EL (cell line): ENCODE measurements at regions not wholly inside any gene's neighbourhood (a gene's known extent, or its start where the extent isn't known, plus 50 kb on each side); places are given as distances from the start of the nearest gene placed in this dataset.

ENCODE experiments used
- DNase-seq: peaks from one replicate; pipeline ENCODE4 v3.0.0-alpha.2; 2016

DNA sequence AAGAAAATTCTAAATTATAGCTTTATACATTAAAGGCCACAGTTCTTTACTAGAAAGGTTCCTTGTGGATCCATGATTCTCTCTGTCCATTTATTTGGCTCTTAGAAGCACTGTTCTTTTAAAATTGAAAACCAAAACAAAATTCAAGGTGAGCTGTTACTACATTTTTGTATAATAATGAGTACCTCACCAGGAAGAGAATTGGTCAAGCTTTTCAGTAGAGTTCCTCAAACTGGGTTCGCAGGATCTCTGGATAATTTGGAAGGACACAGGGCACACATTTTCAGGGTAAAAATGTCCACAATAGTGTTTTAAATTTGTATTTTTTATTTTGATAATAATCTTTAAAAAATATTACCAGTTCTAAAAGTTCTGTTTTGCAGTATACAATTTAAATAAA is 93.0 kb downstream of the PPP1R3A start:
- DNase-seq = no peak

DNA sequence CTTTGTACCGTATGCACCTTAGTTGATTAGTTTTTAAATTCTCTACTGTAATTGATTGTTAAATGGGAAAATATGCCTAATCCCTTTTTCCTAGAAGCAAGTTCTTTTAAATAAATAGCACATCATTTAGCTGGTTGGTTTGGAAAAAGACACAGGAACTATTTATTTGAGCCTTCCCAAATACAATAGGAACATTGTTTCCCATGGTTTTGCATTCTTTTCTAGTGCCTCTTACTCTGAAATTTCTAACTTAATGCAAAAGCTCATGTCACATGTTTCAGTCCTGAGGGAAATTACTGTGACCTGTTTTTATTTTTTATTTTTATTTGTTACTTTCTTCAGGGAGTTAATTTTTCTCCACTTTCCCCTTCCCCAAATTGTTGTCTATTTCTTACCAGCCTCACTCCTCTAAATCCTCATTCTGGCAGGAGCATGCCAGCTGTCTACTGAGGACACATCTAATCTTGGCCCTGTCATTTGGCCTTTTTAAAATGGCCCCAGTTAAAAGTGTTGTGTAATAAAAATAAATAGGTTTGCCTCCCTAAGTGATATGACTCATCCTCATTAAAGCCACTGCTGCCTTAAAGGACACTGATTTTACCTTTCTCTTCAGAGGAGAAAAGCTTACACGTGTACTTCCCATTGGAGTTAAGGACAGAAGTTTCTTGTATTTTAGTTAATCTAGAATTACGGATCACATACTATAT is 94.5 kb downstream of the PPP1R3A start:
- no peak for DNase-seq

DNA sequence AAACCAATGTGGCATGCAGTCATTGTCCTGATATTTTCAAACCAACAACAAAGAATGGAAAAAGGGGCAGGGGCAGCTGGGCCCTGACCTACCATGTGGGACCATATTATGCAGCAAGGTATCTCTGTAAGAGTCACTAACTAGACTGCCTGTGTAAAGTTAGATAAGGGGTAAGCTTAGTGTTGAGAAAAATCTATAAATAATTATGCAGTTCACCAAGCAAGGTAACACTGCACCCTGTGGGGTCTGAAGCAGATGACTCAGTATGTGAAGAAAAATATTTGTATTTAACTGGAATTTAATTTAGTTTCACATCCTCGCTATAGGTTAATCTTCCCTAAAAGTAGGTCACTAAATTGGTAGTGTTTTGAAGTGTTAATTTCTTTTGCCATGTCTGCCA is 99.3 kb downstream of the PPP1R3A start:
- DNase-seq = no peak

DNA sequence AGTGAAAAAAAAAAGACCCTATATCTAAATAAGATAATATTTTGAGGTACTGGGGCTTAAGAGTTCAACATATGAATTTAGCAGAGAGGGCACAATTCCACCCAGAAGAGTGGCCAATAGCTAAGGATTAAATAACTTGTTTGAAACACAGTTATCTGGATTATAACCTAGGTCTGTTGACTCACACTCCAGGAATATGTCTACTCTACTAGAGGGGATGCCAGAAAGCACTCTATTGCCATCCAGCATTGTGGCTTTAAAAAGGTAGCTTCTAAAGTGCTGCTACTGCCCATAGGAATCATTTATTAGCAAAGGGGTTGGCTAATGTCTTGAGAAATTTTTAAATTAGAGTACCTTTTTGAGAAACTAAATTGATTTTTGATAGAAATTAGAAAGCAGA is 102.2 kb downstream of the PPP1R3A start:
- DNase-seq = no peak

DNA sequence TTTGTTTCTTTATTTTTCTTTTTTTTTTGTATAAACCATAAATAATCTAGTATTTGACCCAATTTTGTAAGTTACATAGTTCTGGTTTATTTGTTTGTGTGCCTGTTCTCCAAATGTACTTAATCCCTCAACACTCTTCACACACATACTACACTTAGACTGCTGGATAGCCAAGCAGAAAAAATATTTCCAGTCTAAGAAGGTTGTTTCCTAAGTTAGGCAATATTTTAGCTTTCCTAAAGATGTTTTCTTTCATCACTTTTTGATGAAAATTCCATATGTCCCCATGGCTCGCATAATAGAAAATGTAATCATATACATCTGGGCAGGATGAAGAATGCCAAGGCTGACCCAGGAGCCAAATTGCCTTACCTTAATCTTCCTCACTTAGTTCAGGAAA is 105.3 kb downstream of the PPP1R3A start:
- no peak for DNase-seq

DNA sequence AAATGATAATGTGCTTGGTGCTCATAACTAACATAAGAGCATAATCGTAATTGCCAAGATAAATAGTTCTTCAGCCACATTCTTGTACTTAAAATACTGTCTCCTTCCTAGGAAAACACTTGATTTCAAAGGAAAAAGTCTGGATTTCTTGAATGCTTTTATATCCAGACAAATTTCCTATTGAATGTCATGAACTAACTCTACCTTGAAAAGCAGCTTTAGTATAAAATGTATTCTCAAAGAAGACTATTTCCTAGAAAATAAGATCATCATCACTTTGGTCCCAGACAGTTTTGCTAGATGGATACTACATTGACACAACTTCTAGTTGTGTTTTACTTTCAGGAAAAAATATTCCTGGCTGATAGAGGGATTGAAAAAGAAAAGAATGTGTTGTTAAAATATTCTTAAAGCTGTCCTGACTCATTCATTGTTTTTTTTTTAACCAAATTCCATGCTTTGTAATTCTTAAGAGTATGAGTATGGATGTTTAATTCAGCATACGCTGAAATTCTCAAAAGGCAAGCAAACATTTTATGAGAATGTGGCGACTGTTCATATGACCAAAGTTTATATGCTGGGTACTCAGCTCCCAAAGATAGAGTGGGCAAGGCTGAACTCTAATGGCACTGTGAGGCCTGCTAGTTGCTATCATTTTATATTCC is 106.1 kb downstream of the PPP1R3A start:
- DNase-seq = no peak

DNA sequence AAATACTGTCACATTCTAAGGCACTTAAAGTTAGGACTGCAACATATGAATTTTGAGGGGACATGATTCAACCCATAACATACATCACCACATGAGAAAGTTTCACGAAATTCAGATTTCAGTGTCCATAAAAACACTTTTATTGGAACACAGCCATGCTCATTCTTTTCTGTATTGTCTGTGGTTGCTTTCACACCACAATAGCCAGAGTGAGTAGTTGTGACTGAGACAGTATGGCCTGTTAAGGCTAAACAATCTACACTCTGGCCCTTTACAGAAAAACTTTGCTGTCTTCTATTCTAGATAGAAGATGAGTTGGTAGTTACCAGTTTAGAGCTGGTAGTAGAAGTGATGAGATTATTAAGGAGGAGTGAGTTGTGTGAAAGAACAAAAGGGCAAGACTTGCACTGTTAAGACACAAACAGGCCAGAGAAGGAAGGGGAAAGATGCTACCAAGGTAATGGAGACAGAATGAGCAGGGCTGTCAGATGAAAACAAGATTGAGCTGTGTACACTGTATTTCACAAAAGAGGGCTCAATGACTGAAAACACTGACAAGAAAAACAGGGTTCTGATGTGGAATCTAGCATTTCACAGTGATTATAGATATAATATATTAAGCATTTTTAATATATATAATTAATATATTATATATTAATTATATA is 108.6 kb downstream of the PPP1R3A start:
- DNase-seq = no peak

DNA sequence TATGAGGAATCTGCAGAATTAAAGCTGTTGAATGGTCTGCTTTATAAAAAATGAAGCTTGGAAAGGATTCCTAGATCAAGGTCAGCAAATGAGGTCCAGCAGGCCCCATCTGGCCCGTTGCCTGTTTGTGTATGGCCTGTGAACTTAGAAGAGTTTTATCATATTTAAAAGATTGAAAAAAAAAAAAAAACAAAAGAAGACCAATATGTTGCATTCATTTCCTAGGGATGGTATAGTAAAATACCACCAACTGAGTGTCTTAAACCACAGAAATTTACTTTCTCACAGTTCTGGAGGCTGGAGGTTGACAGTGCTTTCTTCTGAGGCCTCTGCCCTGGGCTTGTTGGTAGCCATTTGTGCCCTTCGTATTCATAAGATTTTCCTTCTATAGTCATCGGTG is 109.2 kb downstream of the PPP1R3A start:
- no peak for DNase-seq

DNA sequence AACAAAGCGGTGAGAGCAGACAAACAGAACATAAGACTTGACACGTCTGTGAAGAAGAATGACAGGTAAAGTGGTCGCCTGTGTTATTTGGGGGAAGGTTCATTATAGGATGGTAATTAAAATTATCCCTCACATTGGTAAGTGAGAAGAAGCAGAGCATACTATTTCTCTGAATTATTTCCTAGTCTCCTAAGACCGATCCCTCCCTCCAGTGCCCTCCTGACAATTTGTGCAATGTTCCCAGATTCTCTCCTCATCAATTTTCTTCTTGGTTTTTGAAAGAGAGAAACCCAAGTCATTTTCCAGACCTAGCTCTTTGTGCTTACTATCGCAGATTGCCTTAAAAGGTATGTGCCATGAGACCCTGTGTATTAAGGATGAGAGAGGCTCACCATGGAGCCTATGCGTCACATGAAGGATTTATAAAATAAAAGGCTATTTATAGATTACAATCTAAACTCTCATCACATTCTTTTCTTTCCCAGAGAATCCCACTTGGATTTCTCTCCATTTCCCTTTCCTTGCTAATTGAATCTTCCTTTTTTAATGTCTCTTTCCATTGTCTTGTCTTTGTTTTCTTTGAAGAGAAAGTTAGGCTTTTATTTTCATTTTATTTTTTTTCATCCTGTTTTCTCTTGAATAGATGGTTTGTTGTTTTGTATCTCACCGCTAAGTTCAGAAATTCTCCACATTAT is 112.0 kb downstream of the PPP1R3A start:
- DNase-seq = peak; percentile 8

DNA sequence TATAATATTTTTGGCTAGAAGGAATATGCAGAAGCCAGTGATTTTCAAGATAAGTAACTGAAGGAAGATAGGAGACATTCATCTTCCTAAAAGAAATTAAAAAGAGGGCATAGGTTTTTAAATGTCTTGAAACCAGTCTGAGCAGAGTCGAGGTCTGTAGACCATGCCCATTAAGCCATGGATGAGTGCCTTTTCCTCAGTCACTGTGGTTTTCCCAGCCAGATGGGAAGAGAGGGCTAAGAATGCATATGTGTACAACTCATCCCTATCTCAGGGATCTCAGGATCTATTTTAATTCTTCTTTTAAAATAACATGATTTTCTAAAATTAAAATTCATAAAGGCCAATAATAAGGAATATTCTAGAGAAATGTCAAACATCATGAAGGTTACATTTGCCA is 112.8 kb downstream of the PPP1R3A start:
- no peak for DNase-seq

DNA sequence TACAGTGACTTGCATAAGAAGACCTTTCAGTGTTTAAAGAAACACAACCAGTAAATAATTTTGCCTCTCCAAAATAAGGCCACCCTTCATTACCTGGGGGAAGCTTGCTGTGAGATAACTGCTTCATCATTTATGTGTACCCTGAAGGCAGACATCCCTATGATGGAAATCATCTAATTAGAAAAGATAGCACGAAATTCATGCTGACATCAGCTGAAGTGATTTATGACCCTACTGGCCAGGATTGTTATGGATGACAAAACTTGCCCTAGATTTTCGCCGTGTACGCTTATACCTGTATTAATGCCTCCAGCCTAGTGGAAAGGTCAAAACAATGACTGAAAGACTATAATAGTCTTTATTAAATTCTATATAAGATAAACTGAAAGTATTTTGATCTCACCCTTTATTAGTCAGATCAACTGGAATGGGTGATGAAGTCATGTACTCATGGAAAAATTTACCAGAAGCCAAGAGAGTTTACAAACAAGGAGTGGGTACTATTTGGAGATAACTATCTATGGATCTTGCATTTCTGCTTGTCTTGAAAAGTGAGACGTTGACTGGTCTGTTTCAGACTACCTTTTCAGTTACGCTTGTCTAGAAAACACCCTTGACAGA is 114.2 kb downstream of the PPP1R3A start:
- DNase-seq = no peak

DNA sequence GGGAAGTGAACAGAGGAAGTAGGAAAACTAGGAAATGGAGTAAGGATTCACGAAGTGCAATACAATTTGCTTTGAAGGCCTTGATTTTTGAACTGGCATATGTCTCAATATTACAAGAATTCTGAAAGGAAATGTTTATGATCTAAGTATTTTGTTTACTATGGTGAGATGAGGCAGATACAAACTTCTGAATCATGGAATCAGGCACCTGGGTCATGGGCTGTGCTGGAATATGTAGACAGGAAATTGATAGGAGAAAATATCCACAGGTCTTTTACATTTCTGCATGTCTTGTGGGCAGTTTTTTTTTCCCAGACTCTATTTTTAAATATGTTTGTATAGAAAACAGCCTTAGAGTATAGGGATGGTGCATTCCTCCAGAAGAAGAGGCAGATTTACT is 117.1 kb downstream of the PPP1R3A start:
- no peak for DNase-seq

DNA sequence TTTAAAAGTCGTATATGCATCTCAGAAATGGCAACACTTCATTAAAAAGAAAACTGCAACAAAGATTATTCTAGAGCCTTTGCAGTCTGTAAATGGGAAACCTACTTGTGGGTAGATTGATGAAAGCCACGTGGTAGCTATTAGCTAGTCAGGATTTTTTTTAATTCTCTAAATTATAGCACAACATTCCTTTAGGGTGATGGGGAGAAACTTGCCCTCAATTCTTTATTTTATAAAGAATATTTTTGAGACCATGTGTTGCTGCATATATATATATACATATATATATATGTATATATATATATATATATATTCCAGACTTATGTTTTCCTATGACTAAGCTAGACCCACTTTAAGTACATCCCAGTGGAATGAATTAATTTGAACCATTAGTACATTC is 118.0 kb downstream of the PPP1R3A start:
- DNase-seq = no peak

DNA sequence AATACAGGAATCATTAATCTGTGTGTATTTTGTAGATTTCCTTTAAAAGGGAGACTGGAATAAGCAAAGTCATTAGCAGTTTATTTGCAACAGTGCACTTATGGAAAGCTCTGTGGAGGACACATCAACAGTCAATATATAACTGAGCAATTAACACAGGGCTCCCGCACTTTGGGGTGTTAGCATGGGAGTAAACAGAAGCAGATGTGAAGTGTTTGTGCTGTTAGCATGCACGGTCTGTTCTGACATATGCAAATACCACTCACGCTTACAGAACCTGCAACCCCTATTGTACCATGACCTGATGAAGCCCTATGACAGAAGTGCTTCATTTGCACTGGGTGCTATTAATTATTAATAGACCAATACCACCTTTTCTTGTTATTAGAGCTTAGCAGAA is 118.9 kb downstream of the PPP1R3A start:
- no peak for DNase-seq

DNA sequence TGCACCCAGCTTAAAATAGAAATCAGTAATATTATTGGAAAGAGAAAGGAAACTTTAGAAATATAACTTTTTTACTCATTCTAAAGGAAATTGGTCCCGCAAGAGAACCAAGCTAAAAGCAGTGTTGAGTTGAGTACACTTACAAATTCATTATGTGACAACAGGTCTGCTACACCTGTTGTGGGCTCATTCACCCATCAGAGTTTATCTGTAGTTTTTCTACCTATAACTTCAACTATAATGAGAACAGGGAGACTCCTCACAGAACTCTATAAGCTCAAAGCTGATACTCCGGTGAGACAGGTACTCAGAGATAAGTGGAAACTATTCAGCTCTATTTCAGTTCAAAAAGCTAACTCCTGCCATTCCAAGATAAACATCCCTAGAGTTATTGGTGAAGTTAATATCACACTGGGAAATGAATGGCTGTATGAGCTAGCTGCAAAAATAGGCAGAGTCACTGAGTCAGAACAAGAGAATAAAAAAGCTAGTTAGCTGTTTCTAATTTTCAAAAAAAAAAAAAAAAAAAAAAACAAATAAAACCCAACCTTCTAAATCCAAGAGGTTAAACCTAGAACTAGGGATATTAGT is 121.3 kb downstream of the PPP1R3A start:
- no peak for DNase-seq

DNA sequence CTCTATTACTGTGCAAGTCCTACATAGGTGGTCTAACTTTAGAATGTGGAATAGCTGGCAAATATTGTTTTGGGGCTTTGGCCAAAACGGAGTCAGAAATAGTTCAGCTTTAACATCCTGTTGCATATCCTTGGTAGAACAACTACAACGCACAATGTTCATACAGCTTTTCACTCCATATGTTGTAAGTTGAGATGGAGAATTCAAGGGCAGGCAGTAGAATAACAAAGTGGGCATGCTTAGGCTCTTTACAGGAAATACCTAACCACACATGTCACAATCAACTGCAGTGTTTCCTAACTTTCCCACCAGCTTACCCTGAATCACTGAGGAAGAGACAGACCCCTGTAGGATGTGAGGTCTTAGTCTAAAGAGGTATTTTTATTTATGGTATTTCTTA is 122.3 kb downstream of the PPP1R3A start:
- peak; percentile 81 for DNase-seq

DNA sequence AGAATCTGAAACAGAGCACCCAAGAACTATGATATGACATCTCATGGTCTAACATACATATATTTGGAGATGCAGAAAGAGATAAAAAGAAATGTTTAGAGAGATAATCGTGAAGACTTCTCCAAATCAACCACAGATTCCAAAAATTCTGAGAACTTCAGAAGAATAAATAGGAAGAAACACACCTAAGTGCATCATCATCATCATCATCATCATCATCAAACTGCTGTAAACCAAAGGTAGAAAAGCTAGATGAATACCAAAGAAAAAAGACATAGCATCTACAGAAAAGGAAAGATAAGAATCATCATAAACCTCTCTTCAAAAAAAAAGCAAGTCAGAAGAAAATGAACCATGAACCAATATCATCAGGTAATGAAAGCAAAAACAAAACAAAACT is 124.2 kb downstream of the PPP1R3A start:
- no peak for DNase-seq

DNA sequence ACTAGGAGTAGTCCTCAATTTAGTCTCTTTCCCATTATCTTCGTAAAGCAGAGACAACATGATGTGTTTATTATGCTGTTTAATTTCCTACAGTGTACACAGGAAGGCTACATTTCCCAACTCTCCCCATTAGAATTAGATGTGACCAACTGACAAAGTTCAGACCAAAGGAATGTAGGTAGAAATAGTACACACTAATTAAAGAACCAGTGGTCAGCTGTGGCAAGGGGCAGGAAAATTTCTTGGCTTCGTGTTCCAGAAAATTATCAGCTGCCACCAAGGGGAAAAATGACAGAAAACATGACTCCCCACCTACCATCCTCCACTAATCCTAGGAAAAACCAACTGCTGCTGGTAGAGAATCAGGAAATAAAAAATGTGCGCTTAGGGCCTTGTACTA is 125.6 kb downstream of the PPP1R3A start:
- no peak for DNase-seq

DNA sequence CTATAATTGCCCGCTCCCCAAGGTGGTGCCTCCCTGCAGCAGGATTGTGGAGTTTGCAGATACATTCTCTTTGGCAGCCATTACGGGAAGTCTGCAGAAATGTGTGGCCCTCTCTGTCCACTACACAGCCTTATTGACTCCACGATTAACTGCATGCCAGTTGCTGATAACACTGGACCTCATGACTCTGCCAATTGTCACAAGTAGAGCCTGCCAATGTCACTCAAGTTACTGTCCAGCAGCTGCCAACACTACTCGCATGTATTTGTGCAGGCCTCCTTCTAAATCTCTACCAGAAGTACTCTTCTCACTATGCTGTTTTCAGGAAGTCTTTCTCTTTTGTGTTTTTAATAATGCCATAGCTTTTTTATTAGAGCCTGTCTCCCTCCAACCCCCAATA is 128.8 kb downstream of the PPP1R3A start:
- DNase-seq = no peak

DNA sequence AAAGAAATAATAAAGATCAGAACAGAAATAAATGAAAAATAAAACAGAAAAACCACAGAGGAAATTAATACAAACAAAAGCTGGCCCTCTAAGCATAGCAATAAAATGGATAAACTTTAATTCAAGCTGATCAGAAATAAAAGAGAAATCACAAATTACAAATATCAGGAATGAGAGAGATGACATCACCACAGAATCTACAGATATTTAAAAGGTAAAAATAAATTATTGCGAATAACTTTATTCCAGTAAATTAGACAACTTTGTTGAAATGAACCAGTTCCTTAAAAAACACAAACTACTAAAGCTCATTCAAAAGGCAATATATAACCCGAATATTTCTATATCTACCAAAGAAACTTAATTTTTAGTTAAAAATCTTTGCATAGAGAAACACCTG is 131.7 kb downstream of the PPP1R3A start:
- no peak for DNase-seq

DNA sequence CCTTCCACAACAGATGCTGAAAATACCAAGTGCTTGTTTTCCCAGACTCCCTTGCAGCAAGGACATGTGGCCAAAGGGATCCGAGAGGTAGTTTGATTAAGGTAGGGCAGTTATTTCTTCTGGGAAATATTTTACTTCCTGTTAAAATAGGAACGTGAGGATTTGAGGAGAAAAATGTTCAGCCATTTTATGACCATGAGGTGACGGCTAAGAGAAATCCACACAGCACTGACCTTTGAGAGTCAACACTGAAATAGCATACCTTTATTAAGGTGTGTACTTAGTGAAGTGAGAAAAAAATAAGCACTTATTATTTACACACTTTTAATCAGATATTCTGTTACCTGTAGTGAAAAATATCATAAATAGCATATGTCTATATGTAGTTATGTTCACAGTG is 133.9 kb downstream of the PPP1R3A start:
- DNase-seq = no peak

DNA sequence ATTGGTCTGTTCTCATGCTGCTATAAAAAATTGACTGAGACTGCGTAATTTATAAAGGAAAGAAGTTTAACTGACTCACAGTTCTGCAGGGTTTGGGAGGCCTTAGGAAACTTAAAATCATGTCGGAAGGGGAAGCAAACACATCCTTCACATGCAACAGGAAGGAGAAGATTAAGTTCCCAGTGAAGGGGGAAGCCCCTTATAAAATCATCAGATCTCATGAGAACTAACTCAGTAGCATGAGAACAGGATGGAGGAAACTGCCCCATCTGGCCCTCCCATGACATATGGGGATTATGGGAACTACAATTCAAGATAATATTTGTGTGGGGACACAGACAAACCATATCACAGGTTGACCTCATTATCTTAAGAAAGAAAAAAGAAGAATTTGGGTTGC is 134.5 kb downstream of the PPP1R3A start:
- DNase-seq = no peak

DNA sequence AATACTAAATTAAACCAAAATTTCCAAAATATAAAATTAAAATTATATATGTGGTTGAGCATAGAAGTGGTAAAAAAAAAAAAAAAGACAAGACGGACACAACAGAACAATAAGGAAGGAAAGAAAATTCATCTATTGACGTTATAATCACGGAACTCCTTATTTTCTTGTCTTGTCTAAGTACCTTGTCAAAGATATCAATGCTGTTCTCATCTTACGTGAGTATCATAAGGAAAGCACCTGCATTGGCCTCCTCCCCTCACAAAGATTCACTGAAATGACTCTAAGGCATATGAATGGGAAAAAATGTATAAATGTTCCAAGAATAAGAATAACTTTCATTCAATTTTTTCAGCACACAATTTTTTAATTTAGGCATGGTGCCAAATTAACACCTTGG is 135.4 kb downstream of the PPP1R3A start:
- DNase-seq = no peak
